Activated naive CD4-positive, alpha-beta T cell treated with anti-CD3 and anti-CD28 coated beads for 36 hours (primary cell): ENCODE measurements at regions not wholly inside any gene's neighbourhood (a gene's known extent, or its start where the extent isn't known, plus 50 kb on each side); places are given as distances from the start of the nearest gene placed in this dataset.
"Not testable (repeated sequence)": the region's sequence is repeated elsewhere in the genome, so short reads cannot be mapped to it uniquely, and the experiment has no call there.

Experiments
- CTCF ChIA-PET: fragments of 350-600 bp; sonication (Branson Sonifier 250); formaldehyde crosslinking; loops from one replicate; lab custom pipeline; 2021; ENCODE audit warnings: antibody characterized with exemption; lab: Charles Lee
- DNase-seq: peaks from one replicate; pipeline ENCODE4 v3.0.0-alpha.2; 2020
- H3K27ac Mint-ChIP-seq: one replicate; pipeline ENCODE4 v1.8.0; 2021; ENCODE audit warnings: mild to moderate bottlenecking, mixed read lengths
- H3K27me3 Mint-ChIP-seq: one replicate; pipeline ENCODE4 v1.8.0; 2021; ENCODE audit warnings: low read depth, mixed read lengths
- H3K36me3 Mint-ChIP-seq: one replicate; pipeline ENCODE4 v1.8.0; 2021; ENCODE audit warnings: low read depth, mixed read lengths
- H3K4me1 Mint-ChIP-seq: one replicate; pipeline ENCODE4 v1.8.0; 2021; ENCODE audit warnings: low read depth, mixed read lengths
- H3K4me3 Mint-ChIP-seq: one replicate; pipeline ENCODE4 v1.8.0; 2021; ENCODE audit warnings: mild to moderate bottlenecking, moderate library complexity, mixed read lengths
- H3K9me3 Mint-ChIP-seq: one replicate; pipeline ENCODE4 v1.8.0; 2021; ENCODE audit warnings: mixed read lengths
- intact Hi-C: fragments of 100-400 bp; cut with micrococcal nuclease; formaldehyde crosslinking; loops from one replicate; pipeline ENCODE4 v1.15.1; 2023

DNA sequence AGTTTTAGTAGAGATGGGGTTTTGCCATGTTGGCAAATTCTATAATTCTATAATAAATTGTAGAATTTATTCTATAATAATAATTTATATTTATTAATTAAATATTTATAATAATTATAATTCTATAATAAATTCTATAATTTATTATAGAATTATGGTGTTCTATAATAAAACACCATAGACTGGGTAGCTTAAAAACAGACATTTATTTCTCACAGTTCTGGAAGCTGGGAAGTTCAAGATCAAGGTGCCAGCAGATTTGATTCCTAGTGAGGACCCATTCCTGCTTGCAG, 130.9 kb upstream of the PELI1 start:
- H3K27ac Mint-ChIP-seq, result no peak overlapping the region
- no peak for DNase-seq
- no peak overlapping the region for H3K4me3 Mint-ChIP-seq
- H3K27me3 Mint-ChIP-seq, result no peaks in the 10 kb centered on the region
- H3K4me1 Mint-ChIP-seq, result peaks cover 28% of the 10 kb centered on the region
- intact Hi-C loops, result no loop called here
- H3K9me3 Mint-ChIP-seq, result no peaks in the 10 kb centered on the region
- CTCF ChIA-PET, result no interaction called here
- no peaks in the 10 kb centered on the region for H3K36me3 Mint-ChIP-seq

- Mint-ChIP-seq H3K4me3 (no peak overlapping the region), H3K9me3 (no peaks in the 10 kb centered on the region), H3K4me1 (peaks cover 28% of the 10 kb centered on the region), H3K27ac (no peak overlapping the region), H3K27me3 (no peaks in the 10 kb centered on the region), H3K36me3 (no peaks in the 10 kb centered on the region)
- no peak for DNase-seq
- intact Hi-C loops, result no loop called here
- CTCF ChIA-PET, result no interaction called here
Observed at GRCh38 chr2:64276417-64277095, 132.3 kb upstream of the PELI1 start.

DNA sequence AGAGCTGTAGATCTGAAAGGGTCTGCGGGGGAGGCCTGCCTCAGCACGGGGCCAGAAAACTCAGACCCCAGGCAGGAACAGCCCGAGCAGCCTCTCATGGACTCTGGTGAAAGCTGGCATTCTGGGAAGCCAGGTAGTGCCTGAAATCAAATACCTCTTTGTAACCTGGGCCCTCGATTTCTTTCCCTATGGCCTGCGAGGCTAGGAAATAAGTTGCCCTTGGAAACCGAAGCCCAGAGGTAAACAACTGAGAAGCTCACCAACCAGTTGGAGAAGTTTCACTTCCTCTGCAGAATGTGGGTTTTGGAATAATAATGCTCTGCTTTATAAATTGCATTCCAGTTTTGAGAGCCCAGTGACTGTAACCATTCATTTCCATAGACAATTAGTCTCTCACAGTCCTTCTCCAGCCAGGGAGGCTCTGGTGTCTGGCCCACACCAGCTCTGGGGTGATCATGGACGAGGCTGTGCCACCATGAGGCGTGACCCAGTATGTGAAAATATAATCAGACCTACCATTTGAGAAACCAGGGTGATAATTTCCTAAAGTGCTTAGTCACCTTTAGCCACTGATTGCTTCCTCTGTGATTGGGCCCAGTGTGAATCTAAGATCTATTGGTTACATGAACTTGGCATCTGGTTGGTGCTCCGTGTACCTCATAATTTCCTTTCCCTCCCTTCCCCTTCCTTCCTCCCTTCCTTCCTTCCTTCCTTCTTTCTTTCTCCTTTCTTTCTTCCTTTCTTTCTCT, 133.1 kb upstream of the PELI1 start:
- Mint-ChIP-seq H3K4me1 (peaks cover 28% of the 10 kb centered on the region), H3K27ac (no peak overlapping the region), H3K4me3 (no peak overlapping the region), H3K36me3 (no peaks in the 10 kb centered on the region), H3K27me3 (no peaks in the 10 kb centered on the region), H3K9me3 (no peaks in the 10 kb centered on the region)
- no peak for DNase-seq
- CTCF ChIA-PET, result no interaction called here
- intact Hi-C loops, result no loop called here

DNA sequence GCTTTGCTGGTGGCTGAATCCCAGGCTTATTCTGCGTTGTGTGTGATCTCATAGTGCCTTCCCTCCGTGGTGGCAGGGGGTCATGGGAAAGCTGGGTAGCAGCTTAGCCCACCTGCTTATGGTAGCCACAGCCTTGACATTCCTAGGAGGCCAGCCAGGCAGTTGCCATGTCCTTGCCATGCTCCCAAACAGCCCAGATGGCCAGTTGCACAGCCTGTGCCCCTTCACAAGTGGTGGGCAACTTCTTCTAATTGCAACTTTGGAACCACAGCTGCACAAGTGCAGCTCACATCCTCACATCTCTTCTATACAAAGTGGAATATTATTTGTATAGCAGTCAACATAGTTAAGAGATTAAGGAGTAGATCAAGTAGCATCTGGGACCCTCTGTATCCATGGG, 136.6 kb upstream of the PELI1 start:
- H3K36me3 Mint-ChIP-seq, CTCF ChIA-PET, H3K4me1 Mint-ChIP-seq, H3K4me3 Mint-ChIP-seq, H3K27me3 Mint-ChIP-seq, DNase-seq, H3K27ac Mint-ChIP-seq, intact Hi-C loops, H3K9me3 Mint-ChIP-seq: not testable (repeated sequence)

DNA sequence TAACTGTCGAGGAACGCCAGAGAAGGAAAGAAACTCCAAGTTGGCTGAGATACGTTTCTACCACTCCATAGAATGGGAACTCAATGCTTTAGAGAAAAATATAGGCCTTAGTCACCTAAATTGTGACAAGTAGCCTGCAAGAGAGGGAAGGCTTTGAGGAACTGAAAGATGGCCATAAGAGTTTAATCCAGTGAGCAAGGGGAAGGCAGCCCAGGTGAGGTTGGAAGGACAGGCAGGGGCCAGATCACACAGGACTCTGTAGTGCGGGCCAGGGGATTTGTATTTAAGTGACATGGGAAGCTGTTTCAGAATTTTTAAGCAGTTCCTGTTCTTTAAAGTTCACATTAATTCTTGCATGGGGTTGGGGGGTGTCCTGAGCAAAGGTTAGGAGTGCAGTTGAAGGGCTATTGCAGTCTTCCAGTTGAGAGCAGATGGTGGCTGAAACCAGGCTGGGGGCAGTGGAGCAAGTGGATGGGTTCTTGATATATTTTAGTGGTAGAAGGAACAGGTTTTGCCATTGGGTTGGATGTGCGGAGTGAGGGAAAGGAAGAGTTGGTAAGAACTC, 138.9 kb upstream of the PELI1 start:
- Mint-ChIP-seq H3K27ac (no peak overlapping the region), H3K27me3 (no peaks in the 10 kb centered on the region), H3K4me3 (no peak overlapping the region), H3K4me1 (no peaks in the 10 kb centered on the region), H3K9me3 (no peaks in the 10 kb centered on the region), H3K36me3 (no peaks in the 10 kb centered on the region)
- DNase-seq, result no peak
- CTCF ChIA-PET, result interaction anchor here (0.6 kb wide), 2 partner anchors 43 to 55 kb away, joined by 3 read pairs; no protein-coding TSS in a partner anchor
- intact Hi-C loops, result loop anchor here (1.0 to 2.0 kb wide), 2 partner anchors 43 to 58 kb away; no protein-coding TSS in a partner anchor

DNA sequence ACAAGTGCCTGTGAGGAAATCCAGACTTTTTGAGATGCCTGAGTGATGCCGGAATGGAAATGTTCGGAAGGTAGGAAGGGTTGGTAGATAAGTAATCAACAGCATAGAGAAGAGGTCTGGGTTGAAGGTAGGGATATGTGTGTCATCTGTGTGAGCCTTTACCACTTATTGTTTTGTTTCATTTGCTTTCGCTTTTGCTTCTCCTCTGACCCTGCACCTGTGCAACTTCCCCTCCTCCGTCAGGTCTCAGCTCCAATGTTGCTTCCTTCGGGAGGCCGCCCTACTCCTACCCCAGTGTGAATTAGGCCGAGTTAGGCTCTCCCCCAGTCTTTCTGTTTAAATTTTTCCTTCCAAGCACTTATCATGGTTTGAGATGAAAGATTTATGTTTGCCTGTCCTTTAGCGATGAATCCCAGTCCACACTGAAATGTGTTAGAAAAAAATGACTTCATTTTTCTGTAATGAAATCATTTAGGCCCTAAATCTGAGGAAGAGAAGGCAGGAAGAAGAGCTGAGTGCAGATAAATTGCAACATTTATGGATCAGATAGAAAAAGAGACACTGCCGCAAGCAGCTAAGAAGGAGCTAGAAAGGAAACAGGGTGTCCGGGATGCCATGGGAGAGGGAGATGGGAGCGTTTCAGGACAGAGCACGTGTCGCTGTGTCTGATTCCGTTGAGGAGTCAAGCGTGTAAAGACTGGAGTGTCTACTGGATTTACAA, 139.6 kb upstream of the PELI1 start:
- Mint-ChIP-seq H3K4me1 (no peaks in the 10 kb centered on the region), H3K9me3 (no peaks in the 10 kb centered on the region), H3K36me3 (no peaks in the 10 kb centered on the region), H3K27me3 (no peaks in the 10 kb centered on the region), H3K4me3 (no peak overlapping the region), H3K27ac (no peak overlapping the region)
- peak; percentile 42 for DNase-seq
- CTCF ChIA-PET, result interaction anchor here (0.6 to 0.7 kb wide), 2 partner anchors 49 to 209 kb away, joined by 3 read pairs; no protein-coding TSS in a partner anchor
- intact Hi-C loops, result loop anchor here (1.0 to 2.0 kb wide), 2 partner anchors 42 to 59 kb away; no protein-coding TSS in a partner anchor

- no peaks in the 10 kb centered on the region for H3K36me3 Mint-ChIP-seq
- DNase-seq, result no peak
- no peaks in the 10 kb centered on the region for H3K27me3 Mint-ChIP-seq
- no peaks in the 10 kb centered on the region for H3K4me1 Mint-ChIP-seq
- H3K27ac Mint-ChIP-seq, result no peak overlapping the region
- intact Hi-C loops, result loop anchor here (1.0 kb wide), 1 partner anchor 11 kb away; no protein-coding TSS in a partner anchor
- no peaks in the 10 kb centered on the region for H3K9me3 Mint-ChIP-seq
- no peak overlapping the region for H3K4me3 Mint-ChIP-seq
- CTCF ChIA-PET, result no interaction called here
Observed at GRCh38 chr2:64284751-64285150, 140.5 kb upstream of the PELI1 start.

DNA sequence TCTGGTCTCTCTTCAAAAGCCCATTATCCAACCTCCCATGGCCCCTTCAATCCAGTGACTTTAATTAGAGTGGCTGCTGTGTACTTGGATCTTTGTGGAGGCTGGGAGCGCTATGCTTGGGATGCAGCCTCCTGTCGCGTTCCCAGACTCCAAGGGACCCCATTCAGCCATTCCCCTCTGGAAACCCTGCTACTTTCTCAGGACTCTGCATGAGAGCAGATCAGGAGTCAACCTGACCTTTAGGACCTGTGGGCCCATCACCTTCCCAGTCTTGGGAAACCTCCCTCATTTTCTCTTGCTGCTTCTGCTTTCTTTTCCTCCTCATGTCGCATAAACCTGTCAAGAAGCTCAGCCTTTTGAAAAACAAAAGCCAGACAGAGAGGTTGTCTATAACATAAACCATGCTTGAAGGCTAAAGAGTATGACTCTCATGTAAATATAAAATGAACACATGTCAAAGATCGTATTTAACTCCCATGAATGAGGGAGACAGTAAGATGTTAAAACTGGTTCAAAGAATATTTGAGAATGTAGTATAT, 143.1 kb upstream of the PELI1 start:
- Mint-ChIP-seq H3K4me1 (no peaks in the 10 kb centered on the region), H3K9me3 (no peaks in the 10 kb centered on the region), H3K36me3 (no peaks in the 10 kb centered on the region), H3K27me3 (no peaks in the 10 kb centered on the region), H3K4me3 (no peak overlapping the region), H3K27ac (no peak overlapping the region)
- CTCF ChIA-PET, result no interaction called here
- DNase-seq, result no peak
- intact Hi-C loops, result no loop called here

DNA sequence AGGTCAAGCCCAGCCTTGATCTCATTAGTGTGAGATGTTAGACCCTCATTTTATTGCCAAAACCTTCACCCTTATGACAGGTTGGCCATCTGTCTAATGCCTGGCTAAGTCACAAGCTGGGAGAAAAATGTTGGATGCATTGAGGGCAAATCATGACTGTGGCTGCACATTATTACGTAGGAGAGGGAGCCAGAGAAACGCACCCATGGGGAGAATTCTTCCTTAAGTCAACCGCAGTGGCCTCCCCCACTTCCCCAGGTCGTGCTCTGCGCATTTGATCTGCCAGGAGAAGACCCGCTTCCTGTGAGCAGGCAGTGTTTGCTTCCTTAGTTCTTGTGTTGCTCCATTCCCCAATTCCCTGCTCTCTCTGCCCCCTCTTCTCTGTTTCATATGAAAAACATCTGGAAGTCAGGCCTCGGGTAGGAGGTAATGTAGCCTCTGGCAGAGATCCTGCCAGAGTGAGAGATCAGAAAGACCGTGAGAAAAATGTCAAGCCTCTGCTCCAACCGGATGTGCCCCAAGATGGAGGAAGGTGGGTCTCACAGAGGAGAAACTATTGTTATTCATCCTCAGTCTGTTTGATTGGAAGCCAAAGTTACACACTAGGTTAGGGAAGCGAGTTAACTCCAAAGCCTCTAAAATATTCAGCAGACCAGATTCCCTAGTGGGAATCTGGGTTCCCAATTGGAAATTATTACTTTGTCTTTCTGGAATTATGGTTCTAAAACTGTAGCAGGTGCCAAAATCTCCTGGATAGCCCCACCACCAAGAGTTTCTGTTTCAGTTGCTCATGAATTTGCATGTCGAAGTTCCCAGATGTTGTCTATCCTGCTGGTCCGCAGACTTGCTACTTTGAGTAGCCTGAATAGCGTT, 144.3 kb upstream of the PELI1 start:
- CTCF ChIA-PET, result no interaction called here
- Mint-ChIP-seq H3K27me3 (no peaks in the 10 kb centered on the region), H3K27ac (no peak overlapping the region), H3K4me3 (no peak overlapping the region), H3K4me1 (no peaks in the 10 kb centered on the region), H3K36me3 (no peaks in the 10 kb centered on the region), H3K9me3 (no peaks in the 10 kb centered on the region)
- DNase-seq, result no peak
- intact Hi-C loops, result no loop called here

DNA sequence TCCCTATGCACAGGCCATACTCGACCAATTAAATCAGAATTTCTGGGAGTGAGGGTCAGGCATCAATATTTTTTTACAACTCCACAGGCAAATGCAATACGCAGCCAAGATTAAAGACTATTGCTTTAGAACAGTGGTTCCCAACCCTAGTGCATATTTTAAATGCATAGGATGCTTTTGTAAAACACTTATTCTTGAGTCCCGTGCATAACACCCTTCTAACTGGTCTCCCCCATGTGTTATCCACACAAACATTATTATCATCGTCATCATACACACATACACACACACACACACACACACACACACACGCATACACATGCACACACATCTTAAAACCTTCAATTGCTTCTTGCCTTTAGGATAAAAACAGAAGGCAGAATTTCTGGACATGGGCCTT, 145.0 kb upstream of the PELI1 start:
- intact Hi-C loops, result no loop called here
- CTCF ChIA-PET, result no interaction called here
- H3K27me3 Mint-ChIP-seq, result no peaks in the 10 kb centered on the region

GRCh38 chr2:64289737-64290136, 145.5 kb upstream of the PELI1 start:
- no peaks in the 10 kb centered on the region for H3K27me3 Mint-ChIP-seq
- H3K36me3 Mint-ChIP-seq, result no peaks in the 10 kb centered on the region
- CTCF ChIA-PET, result no interaction called here
- DNase-seq, result no peak
- H3K27ac Mint-ChIP-seq, result no peak overlapping the region
- H3K4me3 Mint-ChIP-seq, result no peak overlapping the region
- H3K4me1 Mint-ChIP-seq, result no peaks in the 10 kb centered on the region
- no peaks in the 10 kb centered on the region for H3K9me3 Mint-ChIP-seq
- intact Hi-C loops, result no loop called here

More for the DNA sequence above, 145.0 kb upstream of the PELI1 start:
- Mint-ChIP-seq H3K4me3 (no peak overlapping the region), H3K27ac (no peak overlapping the region), H3K9me3 (no peaks in the 10 kb centered on the region), H3K36me3 (no peaks in the 10 kb centered on the region), H3K4me1 (no peaks in the 10 kb centered on the region)
- no peak for DNase-seq
